KOPT-K1 (cell line): ENCODE measurements at regions not wholly inside any gene's neighbourhood (a gene's known extent, or its start where the extent isn't known, plus 50 kb on each side); places are given as distances from the start of the nearest gene placed in this dataset.

Experiments used
- H3K27ac ChIP-seq: fragments of 200-600 bp; sonication (generic); 2 replicates; pipeline ENCODE4 v1.5.1; 2016; ENCODE audit warnings: antibody characterized with exemption, mild to moderate bottlenecking, low read depth, low read length; ENCODE audit not compliant: poor library complexity, severe bottlenecking
- H3K36me3 ChIP-seq: fragments of 200-600 bp; sonication (generic); 2 replicates; pipeline ENCODE4 v1.5.1; 2017; ENCODE audit warnings: antibody characterized with exemption, mild to moderate bottlenecking, low read length, moderate library complexity; ENCODE audit not compliant: insufficient read depth
- H3K9me3 ChIP-seq: fragments of 200-600 bp; sonication (generic); 2 replicates; pipeline ENCODE4 v1.5.1; 2017; ENCODE audit warnings: antibody characterized with exemption, low read length, mild to moderate bottlenecking; ENCODE audit not compliant: insufficient read depth, poor library complexity, severe bottlenecking

DNA sequence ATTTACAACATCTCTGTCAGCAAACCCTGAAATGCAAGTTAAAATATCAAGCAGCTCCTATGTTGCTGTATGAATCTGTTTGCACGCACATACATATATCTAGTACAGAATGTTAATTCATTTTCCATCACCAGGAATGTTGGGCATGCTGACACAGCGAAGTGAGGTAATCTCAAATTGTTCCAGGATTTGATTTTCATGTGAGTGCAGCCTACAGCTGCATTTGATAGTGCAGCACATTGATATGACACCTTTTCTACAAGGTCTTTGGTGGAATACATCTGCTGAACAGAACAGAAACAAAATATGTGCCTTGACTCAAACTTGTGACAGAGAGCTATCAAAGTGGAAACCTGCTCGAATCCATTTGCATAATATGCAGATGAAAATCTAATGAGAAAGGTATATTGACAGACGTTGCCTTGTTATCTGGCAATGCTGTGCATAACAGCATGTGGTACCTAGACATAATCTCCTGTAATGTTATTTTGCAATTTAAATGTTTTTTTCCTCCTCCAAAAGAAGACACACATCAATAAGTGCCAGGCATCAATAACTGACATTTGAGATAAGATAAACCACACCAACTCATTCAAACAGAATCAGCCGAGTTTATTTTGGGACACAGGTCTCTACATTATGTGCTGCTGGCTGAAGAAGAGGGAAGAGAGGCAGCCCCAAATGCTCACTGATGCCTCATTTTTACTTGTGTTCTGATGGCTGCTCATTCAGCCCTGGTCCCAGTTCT, 512.2 kb downstream of the ZNF608 start:
- no peaks in the 10 kb centered on the region for H3K9me3 ChIP-seq
- H3K27ac ChIP-seq = no peak overlapping the region
- no peaks in the 10 kb centered on the region for H3K36me3 ChIP-seq

GRCh38 chr5:124232515-124232914, 513.9 kb downstream of the ZNF608 start:
- H3K27ac ChIP-seq = no peak overlapping the region

GRCh38 chr5:124231802-124232201, 514.6 kb downstream of the ZNF608 start:
- Histone ChIP-seq H3K36me3 (no peaks in the 10 kb centered on the region), H3K27ac (no peak overlapping the region), H3K9me3 (no peaks in the 10 kb centered on the region)

More at GRCh38 chr5:124232515-124232914, 513.9 kb downstream of the ZNF608 start:
- H3K36me3 ChIP-seq = no peaks in the 10 kb centered on the region
- H3K9me3 ChIP-seq = no peaks in the 10 kb centered on the region

GRCh38 chr5:124231230-124231629, 515.2 kb downstream of the ZNF608 start:
- H3K36me3 ChIP-seq = no peaks in the 10 kb centered on the region
- no peak overlapping the region for H3K27ac ChIP-seq
- no peaks in the 10 kb centered on the region for H3K9me3 ChIP-seq

- Histone ChIP-seq H3K27ac (no peak overlapping the region), H3K36me3 (no peaks in the 10 kb centered on the region)
Measured at GRCh38 chr5:124230456-124230855, 516.0 kb downstream of the ZNF608 start.

GRCh38 chr5:124229352-124229751, 517.1 kb downstream of the ZNF608 start:
- Histone ChIP-seq H3K9me3 (no peaks in the 10 kb centered on the region), H3K36me3 (no peaks in the 10 kb centered on the region), H3K27ac (no peak overlapping the region)

More at GRCh38 chr5:124230456-124230855, 516.0 kb downstream of the ZNF608 start:
- no peaks in the 10 kb centered on the region for H3K9me3 ChIP-seq

DNA sequence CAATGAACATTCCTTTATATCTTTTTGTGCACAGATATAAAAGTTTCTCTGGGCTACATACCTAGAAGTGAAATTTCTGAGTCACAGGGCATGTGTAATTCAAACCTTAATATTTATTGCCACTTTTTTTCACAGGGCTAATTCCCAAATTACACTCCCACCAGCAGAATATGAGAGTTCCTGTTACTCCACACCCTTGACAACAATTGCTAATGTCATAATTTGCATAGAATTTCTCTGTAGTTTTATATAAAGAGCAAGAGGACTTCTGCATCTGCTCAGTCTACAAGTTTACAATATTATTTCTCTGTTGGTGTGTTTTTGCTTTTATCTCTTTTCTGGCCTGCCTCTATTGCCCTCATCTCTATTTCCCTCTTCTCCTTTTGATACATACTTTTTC, 518.5 kb downstream of the ZNF608 start:
- H3K9me3 ChIP-seq = no peaks in the 10 kb centered on the region
- no peak overlapping the region for H3K27ac ChIP-seq
- no peaks in the 10 kb centered on the region for H3K36me3 ChIP-seq

DNA sequence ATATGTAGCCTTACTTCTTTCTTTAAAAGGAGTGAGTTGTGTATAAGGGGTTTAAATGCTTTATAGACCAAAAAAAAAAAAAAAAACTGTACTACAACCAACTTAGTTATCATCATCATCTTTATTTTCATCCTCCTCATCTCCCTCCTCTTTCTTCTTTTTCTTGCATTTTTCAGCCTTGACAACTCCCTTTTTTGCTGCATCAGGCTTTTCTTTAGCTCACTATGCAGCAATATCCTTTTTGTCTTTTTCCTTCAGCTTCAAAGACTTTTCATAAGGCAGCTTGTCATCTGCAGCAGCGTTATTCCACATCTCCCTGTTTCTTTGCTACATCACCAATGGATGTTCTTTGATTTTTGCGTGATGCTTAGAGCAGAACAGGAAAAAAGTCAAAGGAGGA, 526.0 kb downstream of the ZNF608 start:
- Histone ChIP-seq H3K36me3 (no peaks in the 10 kb centered on the region), H3K9me3 (no peaks in the 10 kb centered on the region), H3K27ac (no peak overlapping the region)

DNA sequence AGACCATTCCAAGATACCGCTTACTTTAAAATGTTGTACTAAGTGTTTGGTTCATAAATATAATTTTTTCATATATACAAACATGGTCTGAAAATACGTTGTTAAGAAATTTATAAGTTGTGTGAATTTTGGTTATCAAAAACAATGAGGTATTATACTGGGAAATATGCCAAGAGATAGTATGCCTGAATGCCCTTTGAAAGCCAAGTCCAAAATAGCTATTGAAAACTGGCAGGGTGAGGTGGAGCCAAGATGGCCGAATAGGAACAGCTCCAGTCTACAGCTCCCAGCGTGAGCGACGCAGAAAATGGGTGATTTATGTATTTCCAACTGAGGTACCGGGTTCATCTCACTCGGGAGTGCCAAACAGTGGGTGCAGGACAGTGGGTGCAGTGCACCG, 533.5 kb downstream of the ZNF608 start:
- H3K9me3 ChIP-seq = no peaks in the 10 kb centered on the region
- H3K27ac ChIP-seq = no peak overlapping the region
- no peaks in the 10 kb centered on the region for H3K36me3 ChIP-seq

DNA sequence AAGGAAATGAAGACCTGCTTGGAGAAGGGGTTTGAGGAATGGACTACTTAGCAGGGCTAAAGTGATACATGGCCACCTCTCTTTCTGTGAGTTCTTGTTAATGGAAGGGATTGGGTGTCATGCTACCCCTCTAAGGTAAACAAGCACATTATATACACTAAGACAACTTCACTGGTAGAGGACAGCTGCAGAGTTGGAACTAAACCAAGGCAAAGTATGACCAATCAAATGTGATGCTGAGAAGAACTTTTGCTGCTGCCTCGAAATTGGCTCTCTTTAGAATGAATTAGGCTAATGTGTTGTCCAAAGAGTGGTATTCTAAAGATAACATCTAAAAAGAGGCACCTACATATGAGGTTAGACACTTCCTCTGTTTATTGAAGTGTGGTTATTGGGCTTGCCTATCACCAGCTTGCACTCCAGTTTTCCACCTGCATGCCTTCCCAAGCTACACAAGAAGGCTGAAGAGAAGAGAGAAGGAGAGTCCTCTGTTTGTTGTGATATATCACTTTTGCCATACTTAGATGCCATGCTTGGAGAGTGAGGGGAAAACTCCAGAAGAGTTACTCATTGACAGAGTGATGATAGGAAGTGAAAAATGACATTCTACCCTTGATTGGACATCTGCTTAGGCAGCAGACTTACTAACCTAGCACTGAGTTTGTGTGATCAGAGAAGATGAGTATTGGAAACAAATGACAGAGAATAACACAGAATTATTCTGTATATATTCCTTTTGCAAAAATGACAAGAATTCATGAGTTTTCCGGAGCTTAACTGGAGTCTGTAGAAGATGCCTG, 536.1 kb downstream of the ZNF608 start:
- Histone ChIP-seq H3K36me3 (no peaks in the 10 kb centered on the region), H3K27ac (no peak overlapping the region), H3K9me3 (no peaks in the 10 kb centered on the region)

DNA sequence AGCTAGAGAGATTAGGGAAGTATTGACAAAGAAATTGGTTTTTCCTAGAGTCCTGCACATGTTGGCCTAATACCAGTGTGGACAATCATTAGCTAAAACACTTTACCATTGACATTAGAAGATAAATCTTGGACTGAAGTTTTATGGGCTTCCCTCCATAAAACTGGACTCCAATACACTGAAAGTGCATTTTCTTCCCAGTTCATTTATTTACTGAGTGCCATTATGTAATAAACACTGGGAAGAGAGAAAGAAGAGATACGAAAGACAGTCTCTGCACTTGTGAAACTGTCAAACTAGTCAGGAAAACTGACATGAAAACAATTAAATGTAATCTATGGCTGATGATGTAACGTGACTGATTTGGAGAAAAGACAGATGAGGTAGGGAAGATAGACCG, 539.3 kb downstream of the ZNF608 start:
- Histone ChIP-seq H3K27ac (no peak overlapping the region), H3K36me3 (no peaks in the 10 kb centered on the region), H3K9me3 (peaks cover 22% of the 10 kb centered on the region)

DNA sequence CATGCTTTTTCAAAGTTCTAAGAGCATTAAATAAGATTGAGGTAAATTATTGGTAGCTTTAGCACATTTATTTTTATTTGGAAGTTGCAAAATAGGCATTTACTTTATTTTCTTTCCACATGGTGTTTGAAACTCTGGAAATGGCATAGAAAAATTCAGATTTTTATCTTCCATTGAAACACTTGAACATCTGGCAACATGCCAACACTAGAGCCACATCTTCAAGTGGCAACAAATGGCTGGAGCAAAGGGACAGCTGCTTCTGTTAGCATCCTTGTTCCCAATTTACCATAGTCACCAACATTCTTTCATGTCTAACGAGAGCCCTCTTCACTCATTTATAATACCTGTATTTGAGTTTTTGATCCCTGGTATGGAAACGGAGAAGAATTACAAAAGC, 539.9 kb downstream of the ZNF608 start:
- Histone ChIP-seq H3K36me3 (no peaks in the 10 kb centered on the region), H3K9me3 (peaks cover 22% of the 10 kb centered on the region), H3K27ac (no peak overlapping the region)

- Histone ChIP-seq H3K9me3 (peaks cover 22% of the 10 kb centered on the region), H3K27ac (no peak overlapping the region), H3K36me3 (no peaks in the 10 kb centered on the region)
Measured at GRCh38 chr5:124203303-124203702, 543.1 kb downstream of the ZNF608 start.

- Histone ChIP-seq H3K27ac (no peak overlapping the region), H3K36me3 (no peaks in the 10 kb centered on the region), H3K9me3 (peaks cover 22% of the 10 kb centered on the region)
Measured at GRCh38 chr5:124200381-124200780, 546.1 kb downstream of the ZNF608 start.

GRCh38 chr5:124199893-124200292, 546.5 kb downstream of the ZNF608 start:
- Histone ChIP-seq H3K36me3 (no peaks in the 10 kb centered on the region), H3K9me3 (peaks cover 22% of the 10 kb centered on the region), H3K27ac (no peak overlapping the region)

DNA sequence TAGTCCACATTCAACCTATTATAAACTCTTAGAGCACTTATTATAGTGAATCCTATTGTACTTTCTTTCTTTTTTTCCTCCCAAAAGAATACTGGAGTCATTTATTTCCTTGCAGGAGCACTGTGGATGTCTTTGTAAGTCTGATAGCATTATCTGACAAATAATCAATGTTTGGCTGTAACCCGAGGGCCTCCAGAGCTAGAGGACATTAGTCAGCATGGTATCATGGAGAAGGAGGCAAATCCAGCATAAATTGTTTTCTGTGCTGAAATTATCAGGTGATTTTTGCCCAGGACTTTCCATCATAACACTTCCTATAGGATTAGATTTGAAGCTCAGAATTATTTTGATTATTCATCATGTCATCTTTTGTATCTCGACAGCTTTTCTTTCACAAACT, 551.0 kb downstream of the ZNF608 start:
- Histone ChIP-seq H3K9me3 (no peaks in the 10 kb centered on the region), H3K27ac (no peak overlapping the region), H3K36me3 (no peaks in the 10 kb centered on the region)
